Heart left ventricle (tissue), 13 donors: ENCODE measurements at regions not wholly inside any gene's neighbourhood (a gene's known extent, or its start where the extent isn't known, plus 50 kb on each side); places are given as distances from the start of the nearest gene placed in this dataset.

ENCODE experiments used
- CTCF ChIP-seq, 12 donors: fragments of 200-600 bp; sonication (generic) in 4 of 12; IDR thresholded peaks; one replicate each; pipeline versions ENCODE4 v1.5.0 to v1.8.0; 2018 to 2022; ENCODE audit warnings: antibody characterized with exemption in 12 of 12, mild to moderate bottlenecking in 5 of 12
- POLR2A ChIP-seq, 2 donors: fragments of 450-650 bp; IDR thresholded peaks; one replicate each; pipeline ENCODE4 v1.6.1; 2017; ENCODE audit warnings: antibody characterized with exemption in 2 of 2, mild to moderate bottlenecking in 2 of 2, moderate library complexity in 2 of 2
- donor health status: ischemic (EF 13 %, LVEDD 7.1; RV severe dilation, severe dysfunction).
- donor health status: DM: no; HTN: yes; CAD: no.
- donor health status: DM: no; HTN: no; CAD: no.
- donor health status: ischemic (EF 25% LVEDD 6.9; RV normal size, moderate dysfunction).
- donor health status: ischemic (EF 25% LVEDD 5.7; RV mildly dilated, moderate dysfunction).
- donor health status: ischemic (EF 35%, LVEDD 5.7; RV mildly dilated, moderate dysfunction).
- donor health status: nonischemic (EF 11% LVEDD 7.7; RV severe dilation, severe dysfunction).
- donor health status: DM: yes; HTN: yes; CAD: no.
- donor health status: PGD.
- donor health status: ischemic (EF 29% LVEDD 5.4; RV normal size, mild dysfunction).
- donor health status: nonischemic (EF 23%, LVEDD 6.1; RV moderate dilation, normal function).

- TF ChIP-seq CTCF (IDR thresholded peaks at IDR 0.05): no peak
- no peak for TF ChIP-seq POLR2A (IDR thresholded peaks at IDR 0.05)
Observed at GRCh38 chr12:24414480-24414879, 465.0 kb upstream of the SOX5 start.
